ENCODE measurements at regions not wholly inside any gene's neighbourhood (a gene's known extent, or its start where the extent isn't known, plus 50 kb on each side); places are given as distances from the start of the nearest gene placed in this dataset.
"Not testable (repeated sequence)": the region's sequence is repeated elsewhere in the genome, so short reads cannot be mapped to it uniquely, and the experiment has no call there.

- not testable (repeated sequence) for H3K4me3 ChIP-seq (ENCODE audit: low read depth, low read length); DNase-seq (ENCODE audit: low read depth)
- TF ChIP-seq CTCF (conservative IDR thresholded peaks at IDR 0.05; ENCODE audit: low read depth, low read length), result peak; percentile 10
These were observed 137.0 kb upstream of the PROKR2 start for GRCh38 chr20:5453745-5454144.

GRCh38 chr20:5453316-5453715 is 136.6 kb upstream of the PROKR2 start:
- not testable (repeated sequence) for H3K4me3 ChIP-seq (ENCODE audit: low read depth, low read length); DNase-seq (ENCODE audit: low read depth)

- DNase-seq (ENCODE audit: low read depth); H3K4me3 ChIP-seq (ENCODE audit: low read depth, low read length): not testable (repeated sequence)
These were observed 135.9 kb upstream of the PROKR2 start for GRCh38 chr20:5452691-5453090.

- not testable (repeated sequence) for H3K4me3 ChIP-seq (ENCODE audit: low read depth, low read length); DNase-seq (ENCODE audit: low read depth)
These were observed 135.5 kb upstream of the PROKR2 start for GRCh38 chr20:5452286-5452685.

- H3K4me3 ChIP-seq (ENCODE audit: low read depth, low read length), result no peak overlapping the region
- DNase-seq (ENCODE audit: low read depth), result no peak
- no peak for TF ChIP-seq CTCF (conservative IDR thresholded peaks at IDR 0.05; ENCODE audit: low read depth, low read length)
These were observed 135.0 kb upstream of the PROKR2 start for GRCh38 chr20:5451643-5452210.

GRCh38 chr20:5448449-5449118 is 131.8 kb upstream of the PROKR2 start:
- DNase-seq (ENCODE audit: low read depth), result peak; percentile 63
- no peak overlapping the region for H3K4me3 ChIP-seq (ENCODE audit: low read depth, low read length)
- TF ChIP-seq CTCF (conservative IDR thresholded peaks at IDR 0.05; ENCODE audit: low read depth, low read length), result peak; percentile 83

- no peak for TF ChIP-seq CTCF (conservative IDR thresholded peaks at IDR 0.05; ENCODE audit: low read depth, low read length)
- H3K4me3 ChIP-seq (ENCODE audit: low read depth, low read length), result no peak overlapping the region
These were observed 130.4 kb upstream of the PROKR2 start for GRCh38 chr20:5447188-5447587.

GRCh38 chr20:5445611-5446010 is 128.9 kb upstream of the PROKR2 start:
- no peak for TF ChIP-seq CTCF (conservative IDR thresholded peaks at IDR 0.05; ENCODE audit: low read depth, low read length)
- no peak for DNase-seq (ENCODE audit: low read depth)
- H3K4me3 ChIP-seq (ENCODE audit: low read depth, low read length), result no peak overlapping the region

More at GRCh38 chr20:5447188-5447587, 130.4 kb upstream of the PROKR2 start:
- no peak for DNase-seq (ENCODE audit: low read depth)

All from choroid plexus epithelial cell (primary cell).